H1 (cell line): ENCODE measurements at regions not wholly inside any gene's neighbourhood (a gene's known extent, or its start where the extent isn't known, plus 50 kb on each side); places are given as distances from the start of the nearest gene placed in this dataset.

ENCODE experiments used
- CTCF ChIA-PET: fragments of 300-600 bp; sonication (Branson Sonifier 250); formaldehyde crosslinking; loops from one replicate; lab custom pipeline; 2021; ENCODE audit not compliant: partially characterized antibody; lab: Charles Lee
- POLR2A ChIA-PET: fragments of 300-600 bp; sonication (Branson Sonifier 250); formaldehyde crosslinking; loops from one replicate; lab custom pipeline; 2021; ENCODE audit warnings: inconsistent platforms; ENCODE audit not compliant: partially characterized antibody; lab: Charles Lee
- DNase-seq, 2 experiments: peaks; one replicate each; pipeline versions ENCODE4 v3.0.0 to v3.0.0-alpha.2; 2010 to 2022; ENCODE audit warnings: low spot score in 2 of 2, low read depth in 1 of 2, mixed read lengths in 1 of 2
- FAIRE-seq: peaks from 2 replicates; lab custom pipeline; 2011; peaks lifted over from hg19 to GRCh38; lab: Jason Lieb, UNC
- H2AFZ ChIP-seq: 2 replicates; pipeline ENCODE4 v1.8.1; 2012; ENCODE audit warnings: low read length, inconsistent platforms
- H2AK5ac ChIP-seq: 2 replicates; pipeline ENCODE4 v1.6.1; 2013; ENCODE audit warnings: low read depth, low read length
- H2BK120ac ChIP-seq: replicated peaks from 2 replicates; pipeline ENCODE3; 2013; ENCODE audit warnings: low read depth, low read length, inconsistent platforms
- H2BK12ac ChIP-seq: 2 replicates; pipeline ENCODE4 v1.6.1; 2013; ENCODE audit warnings: low read depth, low read length
- H2BK15ac ChIP-seq: 2 replicates; pipeline ENCODE4 v1.6.1; 2013; ENCODE audit warnings: low read length
- H2BK20ac ChIP-seq: 2 replicates; pipeline ENCODE4 v1.6.1; 2013; ENCODE audit warnings: low read length
- H2BK5ac ChIP-seq: 2 replicates; pipeline ENCODE4 v1.6.1; 2013; ENCODE audit warnings: low read depth, low read length
- H3K14ac ChIP-seq: 2 replicates; pipeline ENCODE4 v1.6.1; 2013; ENCODE audit warnings: inconsistent platforms; ENCODE audit not compliant: insufficient read length
- H3K18ac ChIP-seq: 2 replicates; pipeline ENCODE4 v1.6.1; 2013; ENCODE audit warnings: low read length; ENCODE audit errors: extremely low read depth
- H3K23ac ChIP-seq: 2 replicates; pipeline ENCODE4 v1.6.1; 2013; ENCODE audit warnings: inconsistent platforms; ENCODE audit not compliant: insufficient read length
- H3K23me2 ChIP-seq: 2 replicates; pipeline ENCODE4 v1.6.1; 2013; ENCODE audit warnings: low read depth, low read length
- H3K27ac ChIP-seq: 2 replicates; pipeline ENCODE4 v1.6.1; 2011; ENCODE audit warnings: low read depth, low read length, inconsistent platforms
- H3K27me3 ChIP-seq, 4 experiments: replicated peaks in 1 of 4; 1 replicate in 1 of 4; 2 replicates in 3 of 4; pipeline versions ENCODE4 v1.6.1 to v1.8.1; 2011 to 2013; ENCODE audit warnings: low read length in 3 of 4, mild to moderate bottlenecking in 3 of 4, inconsistent platforms in 2 of 4, mixed read lengths in 2 of 4, moderate library complexity in 1 of 4; ENCODE audit not compliant: control insufficient read depth in 3 of 4, insufficient read depth in 3 of 4; ENCODE audit errors: extremely low read depth in 1 of 4
- H3K36me3 ChIP-seq, 4 experiments: 2 replicates each; pipeline versions ENCODE4 v1.6.1 to v1.8.1; 2011 to 2013; ENCODE audit warnings: mild to moderate bottlenecking in 4 of 4, low read length in 3 of 4, moderate library complexity in 2 of 4, control low read depth in 1 of 4, inconsistent platforms in 1 of 4; ENCODE audit not compliant: insufficient read depth in 4 of 4, control insufficient read depth in 2 of 4
- H3K4ac ChIP-seq: replicated peaks from 2 replicates; pipeline ENCODE3; 2013; ENCODE audit warnings: low read length, low read depth, mixed read lengths, inconsistent platforms; ENCODE audit not compliant: insufficient read length
- H3K4me1 ChIP-seq, 4 experiments: replicated peaks in 1 of 4; 1 replicate in 1 of 4; 2 replicates in 3 of 4; pipeline versions ENCODE4 v1.6.1 to v1.8.1; 2011 to 2013; ENCODE audit warnings: low read length in 3 of 4, inconsistent platforms in 2 of 4, mixed read lengths in 1 of 4; ENCODE audit not compliant: insufficient read depth in 4 of 4, control insufficient read depth in 3 of 4
- H3K4me2 ChIP-seq, 2 experiments: 2 replicates each; pipeline versions ENCODE4 v1.6.1 to v1.8.1; 2011 to 2013; ENCODE audit warnings: low read depth in 2 of 2, low read length in 2 of 2, control low read depth in 1 of 2, inconsistent platforms in 1 of 2, mild to moderate bottlenecking in 1 of 2; ENCODE audit not compliant: insufficient read depth in 1 of 2
- H3K4me3 ChIP-seq, 4 experiments: fragments of 200-600, 300-600 bp in 1 of 4; sonication (generic), shearing (Covaris generic), sonication (Bioruptor Twin) in 1 of 4; 2 replicates each; pipeline versions ENCODE4 v1.5.1 to v1.8.1; 2011 to 2016; ENCODE audit warnings: low read length in 4 of 4, low read depth in 3 of 4, control low read depth in 2 of 4, inconsistent platforms in 2 of 4, mild to moderate bottlenecking in 2 of 4, mixed read lengths in 1 of 4, moderate library complexity in 1 of 4; ENCODE audit not compliant: insufficient read depth in 2 of 4; ENCODE audit errors: extremely low read depth in 1 of 4
- H3K56ac ChIP-seq: replicated peaks from 2 replicates; pipeline ENCODE3; 2013; ENCODE audit warnings: low read depth, mild to moderate bottlenecking, mixed read lengths, low read length, inconsistent platforms; ENCODE audit not compliant: insufficient read length
- H3K79me1 ChIP-seq: 2 replicates; pipeline ENCODE4 v1.6.1; 2013; ENCODE audit warnings: low read depth, low read length, control low read depth
- H3K79me2 ChIP-seq, 2 experiments: 2 replicates each; pipeline versions ENCODE4 v1.6.1 to v1.8.1; 2012 to 2013; ENCODE audit warnings: low read length in 2 of 2, mild to moderate bottlenecking in 2 of 2, inconsistent platforms in 1 of 2; ENCODE audit not compliant: insufficient read depth in 2 of 2, control insufficient read depth in 1 of 2
- H3K9ac ChIP-seq, 4 experiments: replicated peaks in 1 of 4; 1 replicate in 1 of 4; 2 replicates in 3 of 4; pipeline versions ENCODE4 v1.6.1 to v1.8.1; 2011 to 2013; ENCODE audit warnings: low read depth in 3 of 4, low read length in 3 of 4, control low read depth in 2 of 4, mild to moderate bottlenecking in 2 of 4, moderate library complexity in 2 of 4, inconsistent platforms in 1 of 4; ENCODE audit errors: extremely low read depth in 1 of 4
- H3K9me3 ChIP-seq, 2 experiments: 2 replicates each; pipeline versions ENCODE4 v1.6.1 to v1.8.1; 2012 to 2013; ENCODE audit warnings: mild to moderate bottlenecking in 2 of 2, moderate library complexity in 2 of 2, control low read depth in 1 of 2, inconsistent platforms in 1 of 2, low read depth in 1 of 2, low read length in 1 of 2, mixed read lengths in 1 of 2; ENCODE audit not compliant: insufficient read depth in 2 of 2
- H4K20me1 ChIP-seq, 2 experiments: replicated peaks in 1 of 2; 2 replicates each; pipeline versions ENCODE3 to v1.8.1; 2011 to 2013; ENCODE audit warnings: inconsistent platforms in 2 of 2, low read length in 2 of 2, mild to moderate bottlenecking in 1 of 2; ENCODE audit not compliant: insufficient read depth in 2 of 2, control insufficient read depth in 1 of 2
- H4K5ac ChIP-seq: 2 replicates; pipeline ENCODE4 v1.6.1; 2013; ENCODE audit warnings: low read length, low read depth, mixed read lengths, inconsistent platforms; ENCODE audit not compliant: insufficient read length
- H4K8ac ChIP-seq: 2 replicates; pipeline ENCODE4 v1.8.0; 2013; ENCODE audit warnings: mild to moderate bottlenecking, moderate library complexity, low read length, inconsistent platforms; ENCODE audit not compliant: insufficient read depth; ENCODE audit errors: extremely low read depth
- H4K91ac ChIP-seq: replicated peaks from 2 replicates; pipeline ENCODE3; 2013; ENCODE audit warnings: low read length, mixed read lengths, inconsistent platforms; ENCODE audit not compliant: insufficient read length
- ATF2 ChIP-seq: IDR thresholded peaks from 2 replicates; pipeline ENCODE4 v1.6.1; 2012; ENCODE audit warnings: low read length, inconsistent platforms
- CHD1 ChIP-seq: IDR thresholded peaks from 2 replicates; pipeline ENCODE4 v1.6.1; 2012; ENCODE audit warnings: low read depth, low read length, improper control_type of control experiment
- CREB1 ChIP-seq: IDR thresholded peaks from 2 replicates; pipeline ENCODE4 v1.6.1; 2012; ENCODE audit warnings: inconsistent platforms
- EP300 ChIP-seq, 2 experiments: IDR thresholded peaks; 1 replicate in 1 of 2; 2 replicates in 1 of 2; pipeline ENCODE4 v1.6.1; 2011 to 2012; ENCODE audit warnings: low read depth in 2 of 2, low read length in 2 of 2, mild to moderate bottlenecking in 2 of 2, borderline replicate concordance in 1 of 2, inconsistent platforms in 1 of 2, moderate library complexity in 1 of 2
- FOSL1 ChIP-seq: IDR thresholded peaks from 2 replicates; pipeline ENCODE4 v1.6.1; 2011; ENCODE audit warnings: mild to moderate bottlenecking, low read depth, low read length, moderate library complexity; ENCODE audit not compliant: insufficient read depth
- HDAC2 ChIP-seq, 2 experiments: fragments of 300-600 bp in 1 of 2; sonication (generic) in 1 of 2; IDR thresholded peaks; 2 replicates each; pipeline ENCODE4 v1.6.1; 2011 to 2012; ENCODE audit warnings: low read depth in 2 of 2, low read length in 2 of 2, mild to moderate bottlenecking in 2 of 2, moderate library complexity in 2 of 2, borderline replicate concordance in 1 of 2, inconsistent platforms in 1 of 2
- HDAC6 ChIP-seq: IDR thresholded peaks from one replicate; pipeline ENCODE4 v1.7.1; 2012; ENCODE audit warnings: low read depth, mild to moderate bottlenecking, inconsistent platforms, low read length, moderate library complexity
- NANOG ChIP-seq: IDR thresholded peaks from 2 replicates; pipeline ENCODE4 v1.6.1; 2011; ENCODE audit warnings: low read length, low read depth, mild to moderate bottlenecking, inconsistent platforms; ENCODE audit not compliant: insufficient read depth, poor library complexity, severe bottlenecking
- POLR2A ChIP-seq, 2 experiments: IDR thresholded peaks; 1 replicate in 1 of 2; 2 replicates in 1 of 2; pipeline ENCODE4 v1.6.1; 2011; ENCODE audit warnings: low read depth in 2 of 2, low read length in 2 of 2, mild to moderate bottlenecking in 2 of 2; ENCODE audit errors: control extremely low read depth in 1 of 2
- POLR2AphosphoS5 ChIP-seq: IDR thresholded peaks from 2 replicates; pipeline ENCODE4 v1.6.1; 2011; ENCODE audit warnings: low read depth, low read length
- RBBP5 ChIP-seq: IDR thresholded peaks from 2 replicates; pipeline ENCODE4 v1.7.1; 2012; ENCODE audit warnings: low read depth, mild to moderate bottlenecking, inconsistent platforms, low read length, moderate library complexity, borderline replicate concordance
- TAF7 ChIP-seq: optimal IDR thresholded peaks from 2 replicates; pipeline ENCODE3; 2011; ENCODE audit warnings: low read depth, mild to moderate bottlenecking, inconsistent platforms, low read length, moderate library complexity, borderline replicate concordance
- TBP ChIP-seq: IDR thresholded peaks from 2 replicates; pipeline ENCODE4 v1.6.1; 2011; ENCODE audit warnings: low read depth, low read length, improper control_type of control experiment
- TEAD4 ChIP-seq: IDR thresholded peaks from 2 replicates; pipeline ENCODE4 v1.6.1; 2012; ENCODE audit warnings: low read depth, low read length, inconsistent platforms, mixed read lengths
- WGBS, 2 experiments: shearing (Covaris generic) in 1 of 2; methylation state at CpG; one replicate each; pipeline versions ENCODE4 v1.1.6 to v1.1.7; 2013 to 2015; ENCODE audit warnings: low lambda C conversion rate in 2 of 2, mixed read lengths in 2 of 2, inconsistent platforms in 1 of 2, low coverage in 1 of 2, missing lambda C conversion rate in 1 of 2; ENCODE audit not compliant: insufficient replicate concordance in 2 of 2, insufficient coverage in 1 of 2, insufficient read length in 1 of 2; ENCODE audit errors: extremely low coverage in 1 of 2, missing lambda C conversion rate in 1 of 2; 5-methylcytosine and 5-hydroxymethylcytosine counted together

GRCh38 chr5:68454172-68454571 is 238.6 kb downstream of the PIK3R1 start:
- H3K9me3 ChIP-seq: no peaks in the 10 kb centered on the region; a peak in 2 of 4 replicates
- H2BK20ac ChIP-seq: no peak overlapping the region
- H4K20me1 ChIP-seq: no peaks in the 10 kb centered on the region
- H3K18ac ChIP-seq: no peak overlapping the region
- H3K27ac ChIP-seq: no peak overlapping the region
- H4K5ac ChIP-seq: no peak overlapping the region
- no peak overlapping the region for H3K14ac ChIP-seq
- no peak overlapping the region for H3K4me3 ChIP-seq
- no peak overlapping the region for H3K9ac ChIP-seq
- WGBS, 2 experiments: 90% methylated on average over 3 of the region's 3 CpGs; no CpG with 5 or more reads in 1 of the 2 experiments
- H2BK12ac ChIP-seq: no peak overlapping the region
- no peak overlapping the region for H2AFZ ChIP-seq
- H3K79me2 ChIP-seq: no peaks in the 10 kb centered on the region
- CTCF ChIA-PET: no interaction called here
- no peak overlapping the region for H3K56ac ChIP-seq
- H2AK5ac ChIP-seq: no peak overlapping the region
- no peak for DNase-seq
- POLR2A ChIA-PET: no interaction called here
- no peaks in the 10 kb centered on the region for H3K23me2 ChIP-seq
- H4K91ac ChIP-seq: no peak overlapping the region
- FAIRE-seq: no peak
- H2BK15ac ChIP-seq: no peak overlapping the region
- H2BK120ac ChIP-seq: no peak overlapping the region
- no peaks in the 10 kb centered on the region for H3K27me3 ChIP-seq
- H3K23ac ChIP-seq: no peak overlapping the region
- no peak overlapping the region for H3K4ac ChIP-seq
- H3K79me1 ChIP-seq: no peaks in the 10 kb centered on the region
- H3K4me1 ChIP-seq: peaks cover 0 to under 1% (median 0%) of the 10 kb centered on the region in 4 experiments; a peak in 1 of 7 replicates
- no peak overlapping the region for H3K4me2 ChIP-seq
- H2BK5ac ChIP-seq: no peak overlapping the region
- no peaks in the 10 kb centered on the region for H3K36me3 ChIP-seq
- no peak overlapping the region for H4K8ac ChIP-seq
- TF ChIP-seq TEAD4: no peak
- no peak for TF ChIP-seq NANOG
- TF ChIP-seq ATF2: no peak
- no peak for TF ChIP-seq POLR2A (IDR thresholded peaks at IDR 0.05; ENCODE audit: control extremely low read depth in 1 of 2, low read depth in 2 of 2, low read length in 2 of 2)
- TF ChIP-seq POLR2AphosphoS5: no peak
- no peak for TF ChIP-seq CREB1
- TF ChIP-seq CHD1: no peak
- TF ChIP-seq FOSL1: no peak
- no peak for TF ChIP-seq TAF7
- no peak for TF ChIP-seq HDAC2 (IDR thresholded peaks at IDR 0.05; ENCODE audit: borderline replicate concordance in 1 of 2, low read depth in 2 of 2, low read length in 2 of 2)
- TF ChIP-seq EP300 (IDR thresholded peaks at IDR 0.05; ENCODE audit: borderline replicate concordance in 1 of 2, low read depth in 2 of 2, low read length in 2 of 2): no peak
- TF ChIP-seq HDAC6: no peak
- no peak for TF ChIP-seq TBP
- no peak for TF ChIP-seq RBBP5
